A673 (cell line): ENCODE measurements at regions not wholly inside any gene's neighbourhood (a gene's known extent, or its start where the extent isn't known, plus 50 kb on each side); places are given as distances from the start of the nearest gene placed in this dataset.
"Not testable (repeated sequence)": the region's sequence is repeated elsewhere in the genome, so short reads cannot be mapped to it uniquely, and the experiment has no call there.

Source experiments
- BruUV-seq: library from RNA; stranded (reverse); fragments of 400-500 nt; replicated peaks from 2 replicates; lab custom pipeline; 2021; lab: Mats Ljungman, UMichigan
- CTCF ChIA-PET: fragments of 300-600 bp; sonication (Branson Sonifier 250); formaldehyde crosslinking; loops from one replicate; lab custom pipeline; 2022; ENCODE audit warnings: antibody characterized with exemption; lab: Charles Lee
- POLR2A ChIA-PET: fragments of 300-600 bp; sonication (Branson Sonifier 250); formaldehyde crosslinking; loops from one replicate; lab custom pipeline; 2022; ENCODE audit warnings: antibody characterized with exemption; ENCODE audit not compliant: low non-redundant PET; lab: Charles Lee
- DNase-seq: peaks from one replicate; pipeline ENCODE4 v3.0.0-alpha.2; 2015; ENCODE audit warnings: low spot score
- H3K27ac ChIP-seq: fragments of 200-600 bp; sonication (generic); 2 replicates; pipeline ENCODE4 v1.5.1; 2016; ENCODE audit warnings: mixed run types, low read depth, mild to moderate bottlenecking, mixed read lengths, antibody characterized with exemption, low read length; ENCODE audit not compliant: poor library complexity, severe bottlenecking
- H3K27me3 ChIP-seq: fragments of 200-600 bp; sonication (generic); replicated peaks from 2 replicates; pipeline ENCODE4 v1.6.1; 2017; ENCODE audit warnings: mixed run types, low read depth, mild to moderate bottlenecking, mixed read lengths, antibody characterized with exemption, low read length; ENCODE audit not compliant: insufficient read depth, poor library complexity
- H3K36me3 ChIP-seq: fragments of 200-600 bp; sonication (generic); 2 replicates; pipeline ENCODE4 v1.6.1; 2016; ENCODE audit warnings: mixed run types, mild to moderate bottlenecking, mixed read lengths, antibody characterized with exemption, low read length; ENCODE audit not compliant: insufficient read depth, poor library complexity, severe bottlenecking
- H3K4me1 ChIP-seq: fragments of 200-600 bp; sonication (generic); 2 replicates; pipeline ENCODE4 v1.6.1; 2017; ENCODE audit warnings: mixed run types, mild to moderate bottlenecking, mixed read lengths, antibody characterized with exemption, low read length; ENCODE audit not compliant: insufficient read depth, poor library complexity, severe bottlenecking
- H3K4me3 ChIP-seq: fragments of 200-600 bp; sonication (generic); 2 replicates; pipeline ENCODE4 v1.5.1; 2016; ENCODE audit warnings: low read depth, mixed run types, mild to moderate bottlenecking, mixed read lengths, low read length; ENCODE audit not compliant: poor library complexity, severe bottlenecking
- H3K9me3 ChIP-seq: fragments of 200-600 bp; sonication (generic); 2 replicates; pipeline ENCODE4 v1.6.1; 2016; ENCODE audit warnings: mixed run types, low read depth, mild to moderate bottlenecking, mixed read lengths, antibody characterized with exemption, low read length; ENCODE audit not compliant: poor library complexity, severe bottlenecking
- CTCF ChIP-seq: fragments of 300-800, 200-600 bp; sonication (generic); conservative IDR thresholded peaks from 2 replicates; pipeline ENCODE4 v1.5.1; 2017; ENCODE audit warnings: low read depth, mild to moderate bottlenecking, antibody characterized with exemption, low read length, moderate library complexity, mixed read lengths
- EZH2 ChIP-seq: fragments of 200-600 bp; sonication (generic); IDR thresholded peaks from 2 replicates; pipeline ENCODE4 v1.6.1; 2017; ENCODE audit warnings: borderline replicate concordance, low read depth, mild to moderate bottlenecking, mixed read lengths, antibody characterized with exemption, low read length; ENCODE audit not compliant: poor library complexity, severe bottlenecking
- intact Hi-C: fragments of 100-400 bp; cut with micrococcal nuclease; formaldehyde crosslinking; loops from one replicate; pipeline ENCODE4 v1.10.0; 2022; ENCODE audit not compliant: unreplicated experiment

GRCh38 chr1:94349853-94350252 is 68.3 kb upstream of the ABCD3 start:
- POLR2A ChIA-PET = no interaction called here
- no peak overlapping the region for H3K4me3 ChIP-seq
- BruUV-seq = no TSS peak

GRCh38 chr1:94348386-94348785 is 69.8 kb upstream of the ABCD3 start:
- H3K4me1 ChIP-seq, H3K9me3 ChIP-seq, H3K27me3 ChIP-seq, CTCF ChIA-PET, H3K4me3 ChIP-seq, BruUV-seq, H3K36me3 ChIP-seq, POLR2A ChIA-PET, DNase-seq, intact Hi-C loops, H3K27ac ChIP-seq: not testable (repeated sequence)

More at GRCh38 chr1:94349853-94350252, 68.3 kb upstream of the ABCD3 start:
- CTCF ChIA-PET = no interaction called here
- no peaks in the 10 kb centered on the region for H3K36me3 ChIP-seq
- intact Hi-C loops = no loop called here
- H3K27me3 ChIP-seq = peaks cover 1% of the 10 kb centered on the region
- DNase-seq = no peak
- no peak overlapping the region for H3K27ac ChIP-seq
- no peak for TF ChIP-seq CTCF
- no peak for TF ChIP-seq EZH2
- H3K4me1 ChIP-seq = no peaks in the 10 kb centered on the region
- H3K9me3 ChIP-seq = no peaks in the 10 kb centered on the region

- Histone ChIP-seq H3K4me3 (no peak overlapping the region), H3K27ac (no peak overlapping the region), H3K36me3 (no peaks in the 10 kb centered on the region), H3K4me1 (no peaks in the 10 kb centered on the region), H3K27me3 (no peaks in the 10 kb centered on the region), H3K9me3 (no peaks in the 10 kb centered on the region)
- CTCF ChIA-PET = no interaction called here
- no peak for DNase-seq
- intact Hi-C loops = no loop called here
- POLR2A ChIA-PET = no interaction called here
- TF ChIP-seq CTCF (no peak), EZH2 (no peak)
- no TSS peak for BruUV-seq
Observed at GRCh38 chr1:94345148-94345721, 73.0 kb upstream of the ABCD3 start.

GRCh38 chr1:94342416-94342815 is 75.8 kb upstream of the ABCD3 start:
- H3K27me3 ChIP-seq = no peaks in the 10 kb centered on the region
- DNase-seq = no peak
- intact Hi-C loops = no loop called here

More at GRCh38 chr1:94342416-94342815, 75.8 kb upstream of the ABCD3 start:
- Histone ChIP-seq H3K4me3 (no peak overlapping the region), H3K27ac (no peak overlapping the region), H3K9me3 (no peaks in the 10 kb centered on the region), H3K36me3 (no peaks in the 10 kb centered on the region), H3K4me1 (no peaks in the 10 kb centered on the region)
- POLR2A ChIA-PET = no interaction called here
- CTCF ChIA-PET = interaction anchor here (1.0 kb wide), 1 partner anchor 281 kb away, joined by 3 read pairs; no protein-coding TSS in a partner anchor
- no TSS peak for BruUV-seq
- TF ChIP-seq CTCF (no peak), EZH2 (no peak)
